ENCODE measurements at regions not wholly inside any gene's neighbourhood (a gene's known extent, or its start where the extent isn't known, plus 50 kb on each side); places are given as distances from the start of the nearest gene placed in this dataset.
A peak's percentile ranks its signal among the peaks of the same experiment; 100 is the strongest.

DNA sequence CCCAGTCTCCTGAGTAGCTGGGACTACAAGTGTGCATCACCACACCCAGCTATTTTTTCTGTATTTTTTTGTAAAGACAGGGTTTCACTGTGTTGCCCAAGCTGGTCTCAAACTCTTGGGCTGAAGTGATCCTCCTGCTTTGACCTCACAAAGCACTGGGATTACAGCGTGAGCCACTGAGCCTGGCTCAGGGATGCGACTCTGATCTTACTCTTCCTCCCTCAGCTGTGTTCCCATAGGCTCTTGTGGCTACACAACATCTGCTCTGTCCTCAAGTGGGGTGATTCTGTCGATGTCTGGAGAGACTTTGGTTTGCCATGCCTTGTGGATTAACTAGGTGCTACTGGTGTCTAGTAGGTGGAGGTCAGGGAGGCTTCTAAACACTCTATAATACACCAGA, 127.0 kb upstream of the SERPIND1 start:
- Histone ChIP-seq H3K27ac (no peak overlapping the region), H3K4me1 (no peaks in the 10 kb centered on the region), H3K27me3 (no peaks in the 10 kb centered on the region), H3K4me3 (no peak overlapping the region), H3K36me3 (ENCODE audit: low read depth, missing control alignments) (no peaks in the 10 kb centered on the region), H3K9me3 (no peaks in the 10 kb centered on the region)
- TF ChIP-seq POLR2A (IDR thresholded peaks at IDR 0.05): no peak
- TF ChIP-seq, protein P1, sequence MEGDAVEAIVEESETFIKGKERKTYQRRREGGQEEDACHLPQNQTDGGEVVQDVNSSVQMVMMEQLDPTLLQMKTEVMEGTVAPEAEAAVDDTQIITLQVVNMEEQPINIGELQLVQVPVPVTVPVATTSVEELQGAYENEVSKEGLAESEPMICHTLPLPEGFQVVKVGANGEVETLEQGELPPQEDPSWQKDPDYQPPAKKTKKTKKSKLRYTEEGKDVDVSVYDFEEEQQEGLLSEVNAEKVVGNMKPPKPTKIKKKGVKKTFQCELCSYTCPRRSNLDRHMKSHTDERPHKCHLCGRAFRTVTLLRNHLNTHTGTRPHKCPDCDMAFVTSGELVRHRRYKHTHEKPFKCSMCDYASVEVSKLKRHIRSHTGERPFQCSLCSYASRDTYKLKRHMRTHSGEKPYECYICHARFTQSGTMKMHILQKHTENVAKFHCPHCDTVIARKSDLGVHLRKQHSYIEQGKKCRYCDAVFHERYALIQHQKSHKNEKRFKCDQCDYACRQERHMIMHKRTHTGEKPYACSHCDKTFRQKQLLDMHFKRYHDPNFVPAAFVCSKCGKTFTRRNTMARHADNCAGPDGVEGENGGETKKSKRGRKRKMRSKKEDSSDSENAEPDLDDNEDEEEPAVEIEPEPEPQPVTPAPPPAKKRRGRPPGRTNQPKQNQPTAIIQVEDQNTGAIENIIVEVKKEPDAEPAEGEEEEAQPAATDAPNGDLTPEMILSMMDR (IDR thresholded peaks at IDR 0.05): no peak
- WGBS, 2 donors: 83 to 95% methylated on average over 3 of the region's 3 CpGs
- DNase-seq: no peak
- intact Hi-C loops (cut with DNase I; ENCODE audit: low total_unique reads): no loop called here

DNA sequence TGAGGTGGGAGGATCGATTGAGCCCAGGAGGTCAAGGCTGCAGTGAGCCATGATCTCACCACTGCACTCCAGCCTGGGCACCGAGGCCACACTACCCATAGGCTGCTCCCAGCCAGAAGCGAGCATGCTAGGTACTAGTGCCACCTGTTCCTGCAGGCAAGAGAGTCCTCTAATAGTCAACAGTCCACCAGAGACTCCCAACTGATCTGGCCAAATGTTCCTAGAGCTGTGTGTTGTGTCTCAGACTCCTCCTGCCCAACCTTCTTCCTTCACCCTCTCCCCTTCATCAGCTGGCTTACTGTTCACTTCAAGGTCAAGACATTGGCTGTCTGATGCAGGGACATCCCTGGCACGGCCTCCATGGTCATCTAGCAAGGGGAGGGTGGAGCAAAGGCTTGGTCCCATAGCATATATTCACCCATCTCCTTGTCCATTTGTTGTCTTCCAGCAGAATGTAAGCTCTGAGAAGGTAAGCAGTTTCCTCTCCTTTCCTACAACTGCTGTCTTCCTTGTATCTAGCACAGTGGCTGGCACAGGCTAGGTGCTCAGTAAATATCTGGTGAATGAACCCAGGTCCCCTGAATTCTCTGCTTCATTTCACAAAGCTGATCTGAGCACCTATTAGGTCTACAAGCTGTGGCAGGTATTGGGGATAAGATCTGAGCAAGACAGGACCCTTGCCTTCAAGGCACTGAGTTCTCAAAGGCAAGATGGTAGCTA, 126.2 kb upstream of the SERPIND1 start:
- no peaks in the 10 kb centered on the region for H3K9me3 ChIP-seq
- H3K36me3 ChIP-seq (ENCODE audit: low read depth, missing control alignments): no peaks in the 10 kb centered on the region
- WGBS, 2 donors: 83 to 92% methylated on average over 4 of the region's 4 CpGs
- intact Hi-C loops (cut with DNase I; ENCODE audit: low total_unique reads): no loop called here
- no peak overlapping the region for H3K27ac ChIP-seq
- H3K27me3 ChIP-seq: no peaks in the 10 kb centered on the region
- TF ChIP-seq POLR2A (IDR thresholded peaks at IDR 0.05): no peak
- TF ChIP-seq, protein P1 (IDR thresholded peaks at IDR 0.05): no peak
- no peaks in the 10 kb centered on the region for H3K4me1 ChIP-seq
- H3K4me3 ChIP-seq: no peak overlapping the region
- no peak for DNase-seq

DNA sequence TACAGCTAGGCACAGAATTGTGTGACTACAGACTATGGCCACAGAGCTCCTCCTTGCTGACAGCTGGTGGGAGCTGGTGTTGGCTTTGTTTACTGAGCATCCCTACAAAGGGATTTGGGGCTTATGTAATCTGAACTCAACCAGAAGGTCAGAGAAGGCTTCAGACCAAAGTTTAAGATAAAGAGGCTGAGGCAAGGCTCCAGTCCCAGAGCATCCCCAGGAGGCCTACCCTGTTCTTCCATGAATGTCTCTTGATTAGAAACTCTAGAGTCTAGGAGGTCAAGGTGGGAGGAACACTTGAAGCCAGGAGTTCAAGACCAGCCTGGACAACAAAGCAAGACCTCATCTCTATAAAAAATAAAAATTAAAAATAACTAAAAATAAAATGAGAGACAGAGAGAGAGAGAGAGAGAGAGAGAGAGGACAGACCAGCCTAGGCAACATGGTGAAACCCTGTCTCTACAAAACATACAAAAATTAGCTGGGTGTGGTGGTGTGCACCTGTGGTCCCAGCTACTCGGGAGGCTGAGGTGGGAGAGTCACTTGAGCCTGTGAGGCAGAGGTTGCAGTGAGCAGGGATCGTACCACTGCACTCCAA, 125.5 kb upstream of the SERPIND1 start:
- intact Hi-C loops (cut with DNase I; ENCODE audit: low total_unique reads): no loop called here
- 74 to 79% methylated on average over 2 of the region's 2 CpGs for WGBS, 2 donors
- Histone ChIP-seq H3K9me3 (no peaks in the 10 kb centered on the region), H3K4me3 (no peak overlapping the region), H3K36me3 (ENCODE audit: low read depth, missing control alignments) (no peaks in the 10 kb centered on the region), H3K27me3 (no peaks in the 10 kb centered on the region), H3K4me1 (no peaks in the 10 kb centered on the region), H3K27ac (no peak overlapping the region)
- DNase-seq: peak; percentile 3
- TF ChIP-seq, protein P1 (IDR thresholded peaks at IDR 0.05): no peak
- no peak for TF ChIP-seq POLR2A (IDR thresholded peaks at IDR 0.05)

DNA sequence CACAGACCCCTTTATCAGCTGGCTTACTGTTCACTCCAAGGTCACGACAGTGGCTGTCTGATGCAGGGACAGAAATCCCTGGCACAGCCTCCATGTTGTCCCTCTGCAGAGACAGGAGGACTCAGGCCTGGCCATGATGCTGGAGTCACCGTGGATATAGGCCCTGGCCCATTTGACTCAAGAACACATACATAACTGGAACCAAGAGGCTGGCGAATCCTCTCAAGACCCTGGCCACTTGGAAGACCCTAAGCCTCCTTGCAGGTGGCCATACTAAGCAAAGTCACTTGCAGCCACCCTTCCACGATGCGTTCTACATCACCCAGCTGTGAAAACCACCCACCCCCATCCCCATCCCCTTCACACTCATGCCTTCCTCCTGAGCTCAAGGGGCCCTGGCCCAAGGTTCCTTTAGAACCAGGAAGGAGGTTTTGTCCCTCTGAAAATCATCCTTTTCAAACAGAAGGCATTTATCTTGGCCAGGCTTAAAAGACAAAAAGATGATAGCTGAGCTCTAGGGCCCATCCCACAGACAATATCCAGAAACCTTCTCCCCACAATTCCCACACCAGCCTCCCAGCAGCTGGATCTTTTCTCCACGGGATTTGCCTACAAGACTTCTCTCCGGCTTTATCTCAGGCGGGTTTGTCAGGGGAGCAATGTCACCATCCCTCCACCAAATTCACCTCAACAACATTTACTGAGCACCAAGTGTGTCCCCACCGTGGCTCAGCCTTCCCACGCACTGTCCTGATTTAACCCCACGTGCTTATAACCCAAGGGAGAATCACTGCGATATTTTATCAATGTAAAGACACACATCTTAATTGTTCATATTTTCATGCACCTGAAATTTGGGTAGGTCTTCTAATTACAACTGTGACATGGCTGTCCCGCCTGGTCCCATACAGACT, 123.4 kb upstream of the SERPIND1 start:
- H3K36me3 ChIP-seq (ENCODE audit: low read depth, missing control alignments): no peaks in the 10 kb centered on the region
- 83 to 84% methylated on average over 13 of the region's 13 CpGs for WGBS, 2 donors
- H3K27me3 ChIP-seq: no peaks in the 10 kb centered on the region
- TF ChIP-seq, protein P1 (IDR thresholded peaks at IDR 0.05): no peak
- TF ChIP-seq POLR2A (IDR thresholded peaks at IDR 0.05): no peak
- no peaks in the 10 kb centered on the region for H3K9me3 ChIP-seq
- no peaks in the 10 kb centered on the region for H3K4me1 ChIP-seq
- no peak overlapping the region for H3K27ac ChIP-seq
- intact Hi-C loops (cut with DNase I; ENCODE audit: low total_unique reads): no loop called here
- DNase-seq: peak; percentile 10
- H3K4me3 ChIP-seq: no peak overlapping the region

Measured in testis (tissue), 2 donors.